ENCODE measurements at regions not wholly inside any gene's neighbourhood (a gene's known extent, or its start where the extent isn't known, plus 50 kb on each side); places are given as distances from the start of the nearest gene placed in this dataset.

DNA sequence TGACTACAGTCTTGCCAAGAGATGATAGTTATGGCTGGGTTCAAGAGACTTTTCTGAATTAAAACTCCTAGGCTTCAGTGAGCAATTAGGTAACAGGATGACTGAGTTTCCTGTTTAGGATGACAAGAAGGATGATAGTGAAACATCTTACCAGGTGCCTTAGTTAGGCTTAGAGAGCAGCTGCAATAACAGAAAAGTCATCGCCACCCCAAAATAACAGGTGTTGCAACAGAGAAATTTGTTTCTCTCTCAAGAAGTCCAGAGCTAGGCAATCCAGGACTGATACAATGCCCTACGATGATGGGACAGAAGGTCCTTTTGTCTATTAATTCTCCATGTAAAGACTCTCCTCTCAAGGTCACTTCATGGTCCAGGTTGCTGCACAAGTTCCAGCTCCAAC, 361.8 kb downstream of the CAAP1 start:
- ATAC-seq, result no peak
- TF ChIP-seq CSDC2 (CRISPR knock-in tag; IDR thresholded peaks at IDR 0.05), result no peak
- no peak for TF ChIP-seq ZNF565 (CRISPR knock-in tag; conservative IDR thresholded peaks at IDR 0.05; ENCODE audit: low read depth)

DNA sequence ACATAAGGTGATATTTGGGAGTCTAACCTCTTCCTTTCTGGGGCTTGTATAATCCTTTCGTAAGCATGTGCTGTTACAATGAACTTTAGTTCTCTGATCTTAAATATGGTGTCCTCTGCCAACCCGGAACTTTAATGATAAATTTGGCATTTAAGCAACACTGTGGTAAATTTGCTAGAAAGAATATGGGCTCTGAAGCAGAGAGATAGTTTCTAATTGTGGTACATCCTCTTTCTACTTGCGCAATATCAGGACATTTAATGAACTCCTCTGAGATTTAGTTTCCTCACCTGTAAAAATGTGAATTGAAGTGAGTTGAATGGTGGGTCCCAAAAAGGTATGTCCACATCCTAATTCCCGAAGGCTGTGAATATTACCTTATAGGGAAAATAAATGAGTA, 364.7 kb downstream of the CAAP1 start:
- TF ChIP-seq CSDC2 (CRISPR knock-in tag; IDR thresholded peaks at IDR 0.05) (no peak), RARB (CRISPR knock-in tag; IDR thresholded peaks at IDR 0.05) (no peak), ZFP30 (CRISPR knock-in tag; IDR thresholded peaks at IDR 0.05) (no peak), ZNF565 (CRISPR knock-in tag; conservative IDR thresholded peaks at IDR 0.05; ENCODE audit: low read depth) (no peak), ESRRG (CRISPR knock-in tag; IDR thresholded peaks at IDR 0.05) (no peak), OSR1 (CRISPR knock-in tag; IDR thresholded peaks at IDR 0.05) (no peak), BACH2 (CRISPR knock-in tag; IDR thresholded peaks at IDR 0.05; ENCODE audit: borderline replicate concordance) (no peak)
- TF ChIP-seq, protein P1, sequence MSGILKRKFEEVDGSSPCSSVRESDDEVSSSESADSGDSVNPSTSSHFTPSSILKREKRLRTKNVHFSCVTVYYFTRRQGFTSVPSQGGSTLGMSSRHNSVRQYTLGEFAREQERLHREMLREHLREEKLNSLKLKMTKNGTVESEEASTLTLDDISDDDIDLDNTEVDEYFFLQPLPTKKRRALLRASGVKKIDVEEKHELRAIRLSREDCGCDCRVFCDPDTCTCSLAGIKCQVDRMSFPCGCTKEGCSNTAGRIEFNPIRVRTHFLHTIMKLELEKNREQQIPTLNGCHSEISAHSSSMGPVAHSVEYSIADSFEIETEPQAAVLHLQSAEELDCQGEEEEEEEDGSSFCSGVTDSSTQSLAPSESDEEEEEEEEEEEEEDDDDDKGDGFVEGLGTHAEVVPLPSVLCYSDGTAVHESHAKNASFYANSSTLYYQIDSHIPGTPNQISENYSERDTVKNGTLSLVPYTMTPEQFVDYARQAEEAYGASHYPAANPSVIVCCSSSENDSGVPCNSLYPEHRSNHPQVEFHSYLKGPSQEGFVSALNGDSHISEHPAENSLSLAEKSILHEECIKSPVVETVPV (CRISPR knock-in tag; IDR thresholded peaks at IDR 0.05), result no peak
- ATAC-seq, result no peak

DNA sequence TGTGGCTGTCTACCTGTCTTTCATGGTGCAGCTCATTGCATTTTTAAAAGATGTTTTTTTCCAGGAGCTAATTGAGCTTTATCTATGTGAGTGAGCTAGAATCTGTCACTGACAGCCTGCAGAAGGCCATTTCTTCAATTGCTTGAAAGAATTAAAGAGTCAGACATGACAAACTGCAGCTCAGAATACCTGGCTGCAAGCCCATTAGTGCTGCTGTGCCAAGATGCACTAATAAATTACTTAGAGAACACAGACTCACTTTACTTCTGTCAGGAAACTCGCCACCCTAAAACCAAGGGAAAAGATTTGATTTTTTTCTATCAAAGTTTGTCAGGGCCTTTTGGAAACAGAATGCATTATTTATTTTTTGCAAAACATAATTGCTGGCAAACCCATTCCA, 368.3 kb downstream of the CAAP1 start:
- no peak for ATAC-seq
- no peak for TF ChIP-seq ZNF565 (CRISPR knock-in tag; conservative IDR thresholded peaks at IDR 0.05; ENCODE audit: low read depth)
- TF ChIP-seq, protein P2, sequence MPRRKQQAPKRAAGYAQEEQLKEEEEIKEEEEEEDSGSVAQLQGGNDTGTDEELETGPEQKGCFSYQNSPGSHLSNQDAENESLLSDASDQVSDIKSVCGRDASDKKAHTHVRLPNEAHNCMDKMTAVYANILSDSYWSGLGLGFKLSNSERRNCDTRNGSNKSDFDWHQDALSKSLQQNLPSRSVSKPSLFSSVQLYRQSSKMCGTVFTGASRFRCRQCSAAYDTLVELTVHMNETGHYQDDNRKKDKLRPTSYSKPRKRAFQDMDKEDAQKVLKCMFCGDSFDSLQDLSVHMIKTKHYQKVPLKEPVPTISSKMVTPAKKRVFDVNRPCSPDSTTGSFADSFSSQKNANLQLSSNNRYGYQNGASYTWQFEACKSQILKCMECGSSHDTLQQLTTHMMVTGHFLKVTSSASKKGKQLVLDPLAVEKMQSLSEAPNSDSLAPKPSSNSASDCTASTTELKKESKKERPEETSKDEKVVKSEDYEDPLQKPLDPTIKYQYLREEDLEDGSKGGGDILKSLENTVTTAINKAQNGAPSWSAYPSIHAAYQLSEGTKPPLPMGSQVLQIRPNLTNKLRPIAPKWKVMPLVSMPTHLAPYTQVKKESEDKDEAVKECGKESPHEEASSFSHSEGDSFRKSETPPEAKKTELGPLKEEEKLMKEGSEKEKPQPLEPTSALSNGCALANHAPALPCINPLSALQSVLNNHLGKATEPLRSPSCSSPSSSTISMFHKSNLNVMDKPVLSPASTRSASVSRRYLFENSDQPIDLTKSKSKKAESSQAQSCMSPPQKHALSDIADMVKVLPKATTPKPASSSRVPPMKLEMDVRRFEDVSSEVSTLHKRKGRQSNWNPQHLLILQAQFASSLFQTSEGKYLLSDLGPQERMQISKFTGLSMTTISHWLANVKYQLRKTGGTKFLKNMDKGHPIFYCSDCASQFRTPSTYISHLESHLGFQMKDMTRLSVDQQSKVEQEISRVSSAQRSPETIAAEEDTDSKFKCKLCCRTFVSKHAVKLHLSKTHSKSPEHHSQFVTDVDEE (CRISPR knock-in tag; IDR thresholded peaks at IDR 0.05), result peak; percentile 62
- TF ChIP-seq ISL1 (CRISPR knock-in tag; IDR thresholded peaks at IDR 0.05), result peak; percentile 40; the same call in 1 of the 2 replicates
- TF ChIP-seq ZNF70 (CRISPR knock-in tag; IDR thresholded peaks at IDR 0.05), result no peak

DNA sequence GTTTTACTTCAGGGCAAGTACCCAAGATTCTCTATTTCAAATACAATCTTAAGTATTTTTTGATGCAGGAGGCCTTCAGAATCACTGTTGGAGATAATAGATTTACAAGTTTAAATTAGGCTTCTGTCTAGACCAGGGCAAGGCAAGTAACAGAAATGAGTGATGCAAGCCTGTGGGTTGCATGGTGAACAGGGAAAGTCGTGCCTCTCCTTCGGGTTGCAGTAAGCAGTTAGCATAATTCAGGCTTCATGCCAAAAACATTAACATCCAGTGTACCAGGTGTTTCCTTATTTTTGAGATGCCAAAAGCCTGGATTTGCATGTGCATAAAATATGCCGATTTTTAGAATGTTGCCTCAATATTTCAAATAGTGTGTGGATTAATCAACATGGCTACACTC, 369.0 kb downstream of the CAAP1 start:
- TF ChIP-seq PPARA (CRISPR knock-in tag; IDR thresholded peaks at IDR 0.05; ENCODE audit: borderline replicate concordance), result no peak
- no peak for TF ChIP-seq BACH2 (CRISPR knock-in tag; IDR thresholded peaks at IDR 0.05; ENCODE audit: borderline replicate concordance)
- TF ChIP-seq ZNF8 (CRISPR knock-in tag; IDR thresholded peaks at IDR 0.05), result no peak
- no peak for TF ChIP-seq ARNTL (CRISPR knock-in tag; IDR thresholded peaks at IDR 0.05; ENCODE audit: borderline replicate concordance, low read depth)
- TF ChIP-seq ZFP30 (CRISPR knock-in tag; IDR thresholded peaks at IDR 0.05), result no peak
- no peak for TF ChIP-seq ESRRG (CRISPR knock-in tag; IDR thresholded peaks at IDR 0.05)
- no peak for TF ChIP-seq TCF4 (CRISPR knock-in tag; IDR thresholded peaks at IDR 0.05; ENCODE audit: borderline replicate concordance)
- TF ChIP-seq ZNF70 (CRISPR knock-in tag; IDR thresholded peaks at IDR 0.05), result no peak
- TF ChIP-seq, protein P3, sequence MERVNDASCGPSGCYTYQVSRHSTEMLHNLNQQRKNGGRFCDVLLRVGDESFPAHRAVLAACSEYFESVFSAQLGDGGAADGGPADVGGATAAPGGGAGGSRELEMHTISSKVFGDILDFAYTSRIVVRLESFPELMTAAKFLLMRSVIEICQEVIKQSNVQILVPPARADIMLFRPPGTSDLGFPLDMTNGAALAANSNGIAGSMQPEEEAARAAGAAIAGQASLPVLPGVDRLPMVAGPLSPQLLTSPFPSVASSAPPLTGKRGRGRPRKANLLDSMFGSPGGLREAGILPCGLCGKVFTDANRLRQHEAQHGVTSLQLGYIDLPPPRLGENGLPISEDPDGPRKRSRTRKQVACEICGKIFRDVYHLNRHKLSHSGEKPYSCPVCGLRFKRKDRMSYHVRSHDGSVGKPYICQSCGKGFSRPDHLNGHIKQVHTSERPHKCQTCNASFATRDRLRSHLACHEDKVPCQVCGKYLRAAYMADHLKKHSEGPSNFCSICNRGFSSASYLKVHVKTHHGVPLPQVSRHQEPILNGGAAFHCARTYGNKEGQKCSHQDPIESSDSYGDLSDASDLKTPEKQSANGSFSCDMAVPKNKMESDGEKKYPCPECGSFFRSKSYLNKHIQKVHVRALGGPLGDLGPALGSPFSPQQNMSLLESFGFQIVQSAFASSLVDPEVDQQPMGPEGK (CRISPR knock-in tag; IDR thresholded peaks at IDR 0.05; ENCODE audit: borderline replicate concordance), result no peak
- TF ChIP-seq, protein P2 (CRISPR knock-in tag; IDR thresholded peaks at IDR 0.05), result no peak
- no peak for TF ChIP-seq CSDC2 (CRISPR knock-in tag; IDR thresholded peaks at IDR 0.05)
- no peak for TF ChIP-seq ZC3H10 (CRISPR knock-in tag; IDR thresholded peaks at IDR 0.05)
- no peak for TF ChIP-seq RARB (CRISPR knock-in tag; IDR thresholded peaks at IDR 0.05)
- no peak for ATAC-seq

DNA sequence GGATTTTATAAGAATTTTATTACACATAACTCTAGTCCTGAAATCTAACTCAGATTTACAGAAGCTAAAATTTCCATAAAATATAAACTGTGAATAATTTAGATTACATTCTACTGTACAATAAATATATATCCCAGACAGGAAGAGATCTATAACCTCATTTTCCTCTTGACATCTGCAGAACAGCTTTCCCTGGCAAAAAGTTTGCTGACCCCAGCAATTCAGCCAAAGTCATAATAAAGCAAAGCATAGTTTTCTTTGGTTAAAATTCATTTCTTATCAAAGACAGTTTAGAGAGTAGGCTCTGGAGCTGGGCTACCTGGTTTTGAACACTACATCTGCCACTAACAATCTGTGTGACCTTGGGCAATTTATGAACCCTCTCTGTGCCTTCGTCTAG, 372.5 kb downstream of the CAAP1 start:
- TF ChIP-seq ZC3H10 (CRISPR knock-in tag; IDR thresholded peaks at IDR 0.05), result no peak
- TF ChIP-seq ZFP30 (CRISPR knock-in tag; IDR thresholded peaks at IDR 0.05), result no peak
- no peak for TF ChIP-seq ESRRG (CRISPR knock-in tag; IDR thresholded peaks at IDR 0.05)
- no peak for TF ChIP-seq ISL1 (CRISPR knock-in tag; IDR thresholded peaks at IDR 0.05)
- TF ChIP-seq ZNF70 (CRISPR knock-in tag; IDR thresholded peaks at IDR 0.05), result no peak
- no peak for ATAC-seq

All from SK-N-SH treated with all-trans-retinoic acid at 6 μM for 48 hours (cell line).